ENCODE measurements at regions not wholly inside any gene's neighbourhood (a gene's known extent, or its start where the extent isn't known, plus 50 kb on each side); places are given as distances from the start of the nearest gene placed in this dataset.

GRCh38 chr2:790634-791245 is 113.5 kb upstream of the TMEM18 start:
- DNase-seq (ENCODE audit: extremely low read depth, low read depth): no peak

- DNase-seq (ENCODE audit: extremely low read depth, low read depth): no peak
Measured at GRCh38 chr2:790081-790480, 112.9 kb upstream of the TMEM18 start.

DNA sequence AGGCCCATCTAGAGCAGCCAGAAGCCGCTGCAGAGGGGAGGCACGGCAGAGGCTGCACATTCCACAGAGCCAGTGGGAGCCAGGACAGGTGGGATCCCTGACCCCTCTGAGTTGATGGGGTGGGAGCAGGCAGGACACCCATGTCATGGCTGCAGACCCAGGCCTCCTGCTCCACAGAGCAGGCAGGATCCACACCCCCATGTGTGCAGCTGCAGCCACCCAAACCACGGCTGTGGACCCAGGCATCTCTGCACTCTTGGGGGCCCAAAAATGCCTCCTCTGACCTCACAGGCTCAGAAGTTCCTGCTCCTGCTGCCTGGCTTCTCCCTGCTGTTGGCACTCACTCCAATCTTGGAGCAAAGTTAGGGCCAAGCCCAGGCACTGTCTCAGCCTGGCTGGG is 112.3 kb upstream of the TMEM18 start:
- DNase-seq (ENCODE audit: extremely low read depth, low read depth): no peak

GRCh38 chr2:788227-789032 is 111.2 kb upstream of the TMEM18 start:
- no peak for DNase-seq (ENCODE audit: extremely low read depth, low read depth)

DNA sequence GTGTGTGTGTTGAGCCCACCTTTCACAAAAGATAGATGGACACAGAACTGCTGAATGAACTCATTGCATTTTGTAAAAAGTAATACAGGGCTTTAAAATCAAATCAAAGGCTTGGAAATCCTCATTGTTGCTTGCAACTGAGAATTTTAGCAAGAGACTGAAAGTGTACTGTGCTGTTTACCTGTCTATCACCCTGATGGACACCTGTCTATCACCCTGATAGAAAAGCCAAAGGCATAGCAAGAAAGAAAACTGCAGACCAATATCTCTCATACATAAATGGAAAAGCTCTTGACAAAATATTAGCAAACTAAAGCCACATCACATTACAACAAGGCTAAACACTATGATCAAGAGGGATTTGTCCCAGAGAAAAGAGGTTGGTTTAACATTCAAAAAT is 107.5 kb upstream of the TMEM18 start:
- DNase-seq (ENCODE audit: extremely low read depth, low read depth): no peak

DNA sequence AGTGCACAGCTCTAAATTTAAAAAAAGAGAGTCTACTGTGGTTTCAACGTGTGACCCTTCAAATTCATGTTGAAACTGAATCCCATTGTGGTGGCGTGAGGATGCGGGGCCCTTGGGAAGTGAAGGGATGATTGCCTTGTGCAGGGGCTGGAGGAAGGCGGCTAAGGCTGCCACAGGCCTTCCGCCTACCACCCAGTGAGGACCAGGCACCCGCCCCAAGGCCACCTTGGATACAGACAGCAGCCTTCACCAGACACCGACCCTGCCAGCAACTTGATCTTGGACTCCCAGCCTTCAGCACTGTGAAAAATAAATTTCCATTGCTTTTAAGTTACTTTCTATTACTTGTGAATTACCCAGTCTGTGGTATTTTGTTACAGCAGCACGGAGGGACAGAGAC is 103.4 kb upstream of the TMEM18 start:
- DNase-seq (ENCODE audit: extremely low read depth, low read depth): no peak

- DNase-seq (ENCODE audit: extremely low read depth, low read depth): no peak
Measured at GRCh38 chr2:780002-780401, 102.8 kb upstream of the TMEM18 start.

DNA sequence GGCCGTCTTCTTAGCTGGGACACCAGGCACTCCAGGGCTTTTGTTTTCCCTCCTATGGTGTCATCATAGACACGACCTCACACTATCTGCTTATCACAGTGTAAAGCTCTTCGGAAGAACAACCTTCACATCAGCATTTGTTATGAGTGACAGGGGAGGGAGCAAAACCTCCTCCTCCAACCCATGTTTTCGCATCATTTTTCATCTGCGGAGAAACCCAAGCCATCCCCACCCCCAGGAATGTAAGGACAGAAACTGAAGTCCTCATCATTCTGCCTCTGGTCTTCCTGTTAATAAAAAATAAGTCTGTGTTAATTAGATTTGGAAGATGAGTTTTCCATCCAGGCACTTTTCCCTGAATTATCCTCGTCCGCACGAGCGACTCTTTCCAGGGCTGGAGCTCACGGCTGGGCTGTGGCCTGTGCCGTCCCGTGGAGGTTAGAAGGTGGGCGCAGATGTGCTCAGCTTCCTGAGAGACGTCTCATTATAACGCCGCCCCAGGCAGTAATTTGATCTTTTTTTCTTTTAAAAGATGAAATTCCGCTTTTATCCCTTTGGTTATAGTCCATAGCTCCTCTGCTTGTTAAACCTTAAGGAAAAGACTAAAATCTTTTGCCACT is 101.6 kb upstream of the TMEM18 start:
- no peak for DNase-seq (ENCODE audit: extremely low read depth, low read depth)

DNA sequence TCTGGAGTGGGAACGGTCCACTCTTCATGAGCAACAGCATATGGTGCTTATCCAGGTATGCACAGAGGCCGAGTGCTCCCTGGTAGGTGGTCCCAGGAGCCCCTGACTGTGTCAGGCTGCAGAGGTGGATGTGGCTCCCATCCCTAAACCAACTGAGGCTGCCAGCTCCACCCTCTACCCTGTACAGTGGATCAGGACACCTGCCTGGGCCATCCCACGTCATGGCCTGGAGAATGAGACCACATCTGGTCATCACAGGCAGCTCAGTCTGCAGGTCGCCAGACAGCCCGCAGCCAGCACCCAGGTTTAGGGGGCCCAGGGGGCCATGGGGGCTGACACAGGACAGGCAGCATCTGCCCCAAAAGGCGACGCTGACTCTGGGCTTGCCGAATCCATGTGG is 100.3 kb upstream of the TMEM18 start:
- no peak for DNase-seq (ENCODE audit: extremely low read depth, low read depth)

DNA sequence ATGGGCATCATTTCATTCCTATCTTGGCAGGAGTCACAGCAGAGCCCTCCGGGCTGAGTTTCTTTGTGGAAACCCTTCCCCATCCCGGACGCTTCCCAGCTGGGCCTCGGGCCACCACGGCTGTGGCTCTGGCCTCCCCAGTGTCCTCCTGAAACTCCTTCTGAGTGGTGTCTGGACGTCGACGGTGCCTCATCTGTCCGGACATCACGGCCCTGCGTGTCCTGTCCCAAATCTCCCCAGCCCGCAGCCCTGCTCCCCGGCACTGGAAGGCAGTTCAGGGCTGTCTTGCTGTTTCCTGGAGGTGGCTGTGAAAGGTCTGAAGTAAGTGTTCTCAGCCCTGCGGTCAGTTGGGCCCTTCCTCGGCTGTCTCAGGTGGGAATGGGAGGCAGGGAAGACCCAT is 99.8 kb upstream of the TMEM18 start:
- no peak for DNase-seq (ENCODE audit: extremely low read depth, low read depth)

- DNase-seq (ENCODE audit: extremely low read depth, low read depth): no peak
Measured at GRCh38 chr2:776487-776886, 99.3 kb upstream of the TMEM18 start.

DNA sequence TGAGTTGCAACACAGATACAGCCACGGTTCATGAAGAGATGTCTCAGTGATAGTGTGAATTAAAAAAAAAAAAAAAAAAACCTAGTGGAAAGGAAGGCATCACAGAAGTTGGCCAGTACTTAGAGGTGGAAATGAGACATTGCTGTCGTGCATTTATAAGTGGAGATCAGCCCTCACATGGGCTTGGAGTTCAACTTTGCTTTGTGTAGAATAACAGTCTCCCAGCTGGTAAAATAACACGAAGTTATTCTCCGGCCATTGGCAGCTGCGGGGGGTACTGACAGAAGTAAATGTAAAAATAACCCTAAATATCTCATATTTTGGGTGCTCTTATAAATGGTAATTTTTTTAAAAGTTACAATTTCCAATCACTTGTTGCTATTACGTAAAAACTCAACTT is 98.8 kb upstream of the TMEM18 start:
- DNase-seq (ENCODE audit: extremely low read depth, low read depth): no peak

GRCh38 chr2:774436-774835 is 97.2 kb upstream of the TMEM18 start:
- no peak for DNase-seq (ENCODE audit: extremely low read depth, low read depth)

GRCh38 chr2:773256-774160 is 96.3 kb upstream of the TMEM18 start:
- no peak for DNase-seq (ENCODE audit: extremely low read depth, low read depth)

DNA sequence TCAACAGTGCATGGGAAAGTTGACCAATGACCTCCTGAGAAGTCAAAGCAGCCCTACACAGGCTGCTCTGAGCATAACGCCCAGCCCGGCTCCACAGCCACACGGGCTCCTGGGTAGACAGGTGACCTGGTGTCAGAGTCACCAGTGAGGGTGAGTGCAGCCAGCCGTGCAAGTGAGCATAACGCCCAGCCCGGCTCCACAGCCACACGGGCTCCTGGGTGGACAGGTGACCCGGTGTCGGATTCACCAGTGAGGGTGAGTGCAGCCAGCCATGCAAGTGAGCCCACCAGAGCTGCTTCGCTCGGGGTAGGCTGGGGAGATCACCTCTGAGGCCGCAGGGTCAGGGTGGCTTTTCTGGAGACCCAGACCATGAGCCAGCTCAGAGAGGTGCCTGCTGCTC is 94.3 kb upstream of the TMEM18 start:
- no peak for DNase-seq (ENCODE audit: extremely low read depth, low read depth)

- no peak for DNase-seq (ENCODE audit: extremely low read depth, low read depth)
Measured at GRCh38 chr2:770776-771175, 93.6 kb upstream of the TMEM18 start.

DNA sequence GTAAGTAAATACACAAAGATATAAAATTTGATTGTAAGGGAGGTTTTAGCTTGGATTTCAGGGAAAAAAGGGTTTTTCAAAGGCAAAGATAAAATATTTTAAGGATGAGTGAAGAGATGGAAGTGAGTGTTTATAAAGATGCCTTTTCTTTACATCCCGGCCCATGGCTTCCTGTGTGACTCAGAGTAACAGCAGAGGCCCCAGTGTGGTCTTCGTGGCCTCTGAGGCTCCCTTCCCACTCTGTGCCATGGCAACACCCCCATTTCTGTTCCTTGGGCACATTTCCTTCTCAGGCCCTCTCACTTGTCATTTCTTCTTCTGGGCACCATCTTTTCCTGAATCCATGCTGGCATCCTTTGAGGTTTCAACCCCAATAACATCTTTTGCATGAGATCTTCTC is 92.6 kb upstream of the TMEM18 start:
- DNase-seq (ENCODE audit: extremely low read depth, low read depth): no peak

DNA sequence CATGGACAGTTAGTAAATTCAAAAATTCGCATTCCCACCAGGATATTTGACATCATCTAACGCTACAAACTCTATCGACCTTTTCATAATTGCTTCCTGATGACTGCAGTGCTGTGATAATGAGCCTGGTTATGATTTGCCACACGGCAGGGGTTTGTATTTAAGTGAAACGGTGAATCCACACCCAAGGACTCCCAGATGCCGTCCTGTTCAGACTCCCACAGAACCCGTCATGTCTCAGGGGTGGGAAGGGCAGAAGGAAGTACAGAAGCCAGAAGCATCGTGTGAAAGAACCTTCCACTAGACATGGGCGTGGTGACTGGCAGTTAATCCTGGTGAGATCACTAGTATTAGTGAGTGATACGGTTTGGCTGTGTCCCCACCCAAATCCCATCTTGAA is 91.2 kb upstream of the TMEM18 start:
- DNase-seq (ENCODE audit: extremely low read depth, low read depth): no peak

GRCh38 chr2:767944-768343 is 90.7 kb upstream of the TMEM18 start:
- DNase-seq (ENCODE audit: extremely low read depth, low read depth): no peak

DNA sequence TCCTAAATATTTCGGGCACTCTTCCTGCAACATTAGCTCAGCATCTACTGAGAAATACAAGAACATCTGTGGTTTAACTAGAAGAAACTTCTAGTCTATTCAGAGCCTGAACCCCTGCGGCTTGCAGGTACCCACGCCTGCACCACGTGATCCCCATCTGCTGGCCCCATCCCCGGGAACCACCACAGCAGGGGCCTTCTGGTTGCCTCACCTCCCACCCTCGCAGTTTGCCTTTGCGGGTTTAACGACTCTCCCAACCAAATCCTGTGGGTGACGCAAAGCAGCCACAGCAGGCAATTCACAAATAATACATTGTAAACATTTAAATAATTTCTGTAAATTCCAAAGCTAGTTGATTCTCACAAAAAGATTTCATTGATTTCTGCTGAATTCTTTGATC is 90.2 kb upstream of the TMEM18 start:
- no peak for DNase-seq (ENCODE audit: extremely low read depth, low read depth)

- no peak for DNase-seq (ENCODE audit: extremely low read depth, low read depth)
Measured at GRCh38 chr2:766255-766654, 89.0 kb upstream of the TMEM18 start.
